ENCODE measurements at regions not wholly inside any gene's neighbourhood (a gene's known extent, or its start where the extent isn't known, plus 50 kb on each side); places are given as distances from the start of the nearest gene placed in this dataset.
"Not testable (repeated sequence)": the region's sequence is repeated elsewhere in the genome, so short reads cannot be mapped to it uniquely, and the experiment has no call there.

- no peak for ATAC-seq (ENCODE audit: low FRiP score)
- no peaks in the 10 kb centered on the region for H3K27me3 ChIP-seq (ENCODE audit: control insufficient read depth in 1 of 2, insufficient read depth in 2 of 2, low read length in 1 of 2)
- DNase-seq = no peak
- no peaks in the 10 kb centered on the region for H3K36me3 ChIP-seq (ENCODE audit: control insufficient read depth in 1 of 2, insufficient read depth in 2 of 2, low read length in 1 of 2)
- no peaks in the 10 kb centered on the region for H3K4me1 ChIP-seq (ENCODE audit: control insufficient read depth in 1 of 2, insufficient read depth in 2 of 2, low read length in 2 of 2)
- 64 to 66% methylated on average over 2 of the region's 2 CpGs for WGBS, 2 donors
- H3K9me3 ChIP-seq (ENCODE audit: control insufficient read depth, low read length) = no peaks in the 10 kb centered on the region
- no peak overlapping the region for H3K4me3 ChIP-seq (ENCODE audit: low read length in 2 of 2)
- intact Hi-C loops (cut with DNase I) = no loop called here
- no peak overlapping the region for H3K27ac ChIP-seq (ENCODE audit: low read depth in 1 of 2, low read length in 2 of 2)
These were observed 176.9 kb upstream of the CCNH start for GRCh38 chr5:87589587-87589986.

GRCh38 chr5:87588316-87588715, 175.6 kb upstream of the CCNH start:
- Histone ChIP-seq H3K27ac (ENCODE audit: low read depth in 1 of 2, low read length in 2 of 2) (no peak overlapping the region), H3K4me3 (ENCODE audit: low read length in 2 of 2) (no peak overlapping the region), H3K9me3 (ENCODE audit: control insufficient read depth, low read length) (no peaks in the 10 kb centered on the region), H3K36me3 (ENCODE audit: control insufficient read depth in 1 of 2, insufficient read depth in 2 of 2, low read length in 1 of 2) (no peaks in the 10 kb centered on the region), H3K27me3 (ENCODE audit: control insufficient read depth in 1 of 2, insufficient read depth in 2 of 2, low read length in 1 of 2) (no peaks in the 10 kb centered on the region), H3K4me1 (ENCODE audit: control insufficient read depth in 1 of 2, insufficient read depth in 2 of 2, low read length in 2 of 2) (no peaks in the 10 kb centered on the region)
- intact Hi-C loops (cut with DNase I) = no loop called here
- ATAC-seq (ENCODE audit: low FRiP score) (no peak), DNase-seq (no peak)
- WGBS, 2 donors = 60 to 68% methylated on average over 4 of the region's 4 CpGs

DNA sequence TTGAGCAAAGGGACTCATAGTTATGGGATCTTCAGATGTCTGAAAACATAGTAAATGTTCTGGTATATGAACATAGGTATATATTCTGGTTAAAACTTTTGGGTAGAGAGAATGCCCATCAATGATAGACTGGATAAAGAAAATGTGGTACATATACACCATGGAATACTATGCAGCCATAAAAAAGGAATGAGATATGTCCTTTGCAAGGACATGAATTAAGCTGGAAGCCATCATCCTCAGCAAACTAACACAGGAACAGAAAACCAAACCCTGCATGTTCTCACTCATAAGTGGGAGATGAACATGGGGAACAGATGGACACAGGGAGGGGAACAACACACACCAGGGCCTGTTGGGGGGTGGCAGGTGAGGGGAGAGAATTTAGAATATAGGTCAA, 171.0 kb upstream of the CCNH start:
- not testable (repeated sequence) for H3K9me3 ChIP-seq (ENCODE audit: control insufficient read depth, low read length)

GRCh38 chr5:87582149-87582548, 169.4 kb upstream of the CCNH start:
- 81 to 87% methylated on average over 4 of the region's 4 CpGs for WGBS, 2 donors
- DNase-seq (no peak), ATAC-seq (ENCODE audit: low FRiP score) (no peak)
- no peak overlapping the region for H3K4me3 ChIP-seq (ENCODE audit: low read length in 2 of 2)
- no peak overlapping the region for H3K27ac ChIP-seq (ENCODE audit: low read depth in 1 of 2, low read length in 2 of 2)
- no peaks in the 10 kb centered on the region for H3K27me3 ChIP-seq (ENCODE audit: control insufficient read depth in 1 of 2, insufficient read depth in 2 of 2, low read length in 1 of 2)
- H3K4me1 ChIP-seq (ENCODE audit: control insufficient read depth in 1 of 2, insufficient read depth in 2 of 2, low read length in 2 of 2) = no peaks in the 10 kb centered on the region
- no peaks in the 10 kb centered on the region for H3K9me3 ChIP-seq (ENCODE audit: control insufficient read depth, low read length)
- no peaks in the 10 kb centered on the region for H3K36me3 ChIP-seq (ENCODE audit: control insufficient read depth in 1 of 2, insufficient read depth in 2 of 2, low read length in 1 of 2)
- intact Hi-C loops (cut with DNase I) = no loop called here

More for the DNA sequence above, 171.0 kb upstream of the CCNH start:
- H3K4me3 ChIP-seq (ENCODE audit: low read length in 2 of 2); H3K27ac ChIP-seq (ENCODE audit: low read depth in 1 of 2, low read length in 2 of 2); ATAC-seq (ENCODE audit: low FRiP score); H3K36me3 ChIP-seq (ENCODE audit: control insufficient read depth in 1 of 2, insufficient read depth in 2 of 2, low read length in 1 of 2); H3K27me3 ChIP-seq (ENCODE audit: control insufficient read depth in 1 of 2, insufficient read depth in 2 of 2, low read length in 1 of 2); DNase-seq; intact Hi-C loops (cut with DNase I); H3K4me1 ChIP-seq (ENCODE audit: control insufficient read depth in 1 of 2, insufficient read depth in 2 of 2, low read length in 2 of 2): not testable (repeated sequence)

- 81 to 83% methylated on average over 1 of the region's 1 CpG for WGBS, 2 donors
- Histone ChIP-seq H3K4me1 (ENCODE audit: control insufficient read depth in 1 of 2, insufficient read depth in 2 of 2, low read length in 2 of 2) (no peaks in the 10 kb centered on the region), H3K27me3 (ENCODE audit: control insufficient read depth in 1 of 2, insufficient read depth in 2 of 2, low read length in 1 of 2) (no peaks in the 10 kb centered on the region), H3K36me3 (ENCODE audit: control insufficient read depth in 1 of 2, insufficient read depth in 2 of 2, low read length in 1 of 2) (no peaks in the 10 kb centered on the region), H3K9me3 (ENCODE audit: control insufficient read depth, low read length) (no peaks in the 10 kb centered on the region), H3K4me3 (ENCODE audit: low read length in 2 of 2) (no peak overlapping the region), H3K27ac (ENCODE audit: low read depth in 1 of 2, low read length in 2 of 2) (no peak overlapping the region)
- DNase-seq = no peak
- no peak for ATAC-seq (ENCODE audit: low FRiP score)
- intact Hi-C loops (cut with DNase I) = no loop called here
These were observed 168.9 kb upstream of the CCNH start for GRCh38 chr5:87581661-87582060.

GRCh38 chr5:87579678-87580077, 166.9 kb upstream of the CCNH start:
- Histone ChIP-seq H3K4me1 (ENCODE audit: control insufficient read depth in 1 of 2, insufficient read depth in 2 of 2, low read length in 2 of 2) (no peaks in the 10 kb centered on the region), H3K27ac (ENCODE audit: low read depth in 1 of 2, low read length in 2 of 2) (no peak overlapping the region), H3K9me3 (ENCODE audit: control insufficient read depth, low read length) (no peaks in the 10 kb centered on the region), H3K36me3 (ENCODE audit: control insufficient read depth in 1 of 2, insufficient read depth in 2 of 2, low read length in 1 of 2) (no peaks in the 10 kb centered on the region), H3K27me3 (ENCODE audit: control insufficient read depth in 1 of 2, insufficient read depth in 2 of 2, low read length in 1 of 2) (no peaks in the 10 kb centered on the region), H3K4me3 (ENCODE audit: low read length in 2 of 2) (no peak overlapping the region)
- ATAC-seq (ENCODE audit: low FRiP score) = no peak
- DNase-seq = no peak
- intact Hi-C loops (cut with DNase I) = no loop called here

DNA sequence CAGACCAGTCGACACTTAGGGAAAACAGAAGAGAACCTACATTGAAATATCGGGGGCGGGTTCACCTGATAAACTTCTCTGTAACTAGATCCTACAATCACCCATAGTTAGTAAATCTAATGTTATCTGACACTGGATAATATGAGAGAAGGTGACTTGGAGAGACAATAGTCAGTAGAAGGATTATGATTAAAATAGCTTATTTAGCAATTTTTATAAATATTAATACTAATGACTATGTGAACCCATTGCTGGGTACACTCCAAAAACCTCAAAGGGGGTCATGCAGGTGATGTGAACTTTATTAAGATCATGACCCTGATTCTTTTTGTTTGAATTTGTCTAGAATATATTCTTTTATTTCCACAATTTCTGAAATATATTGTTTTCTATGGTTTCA, 164.1 kb upstream of the CCNH start:
- Histone ChIP-seq H3K4me1 (ENCODE audit: control insufficient read depth in 1 of 2, insufficient read depth in 2 of 2, low read length in 2 of 2) (no peaks in the 10 kb centered on the region), H3K4me3 (ENCODE audit: low read length in 2 of 2) (no peak overlapping the region), H3K27me3 (ENCODE audit: control insufficient read depth in 1 of 2, insufficient read depth in 2 of 2, low read length in 1 of 2) (no peaks in the 10 kb centered on the region), H3K9me3 (ENCODE audit: control insufficient read depth, low read length) (no peaks in the 10 kb centered on the region), H3K36me3 (ENCODE audit: control insufficient read depth in 1 of 2, insufficient read depth in 2 of 2, low read length in 1 of 2) (no peaks in the 10 kb centered on the region), H3K27ac (ENCODE audit: low read depth in 1 of 2, low read length in 2 of 2) (no peak overlapping the region)
- 88 to 90% methylated on average over 3 of the region's 3 CpGs for WGBS, 2 donors
- DNase-seq = no peak
- no peak for ATAC-seq (ENCODE audit: low FRiP score)
- intact Hi-C loops (cut with DNase I) = no loop called here

- H3K36me3 ChIP-seq (ENCODE audit: control insufficient read depth in 1 of 2, insufficient read depth in 2 of 2, low read length in 1 of 2); H3K27ac ChIP-seq (ENCODE audit: low read depth in 1 of 2, low read length in 2 of 2); DNase-seq; H3K4me1 ChIP-seq (ENCODE audit: control insufficient read depth in 1 of 2, insufficient read depth in 2 of 2, low read length in 2 of 2); H3K4me3 ChIP-seq (ENCODE audit: low read length in 2 of 2); ATAC-seq (ENCODE audit: low FRiP score); H3K9me3 ChIP-seq (ENCODE audit: control insufficient read depth, low read length); intact Hi-C loops (cut with DNase I); H3K27me3 ChIP-seq (ENCODE audit: control insufficient read depth in 1 of 2, insufficient read depth in 2 of 2, low read length in 1 of 2): not testable (repeated sequence)
- 68 to 74% methylated on average over 4 of the region's 4 CpGs for WGBS, 2 donors
These were observed 163.6 kb upstream of the CCNH start for GRCh38 chr5:87576306-87576705.

DNA sequence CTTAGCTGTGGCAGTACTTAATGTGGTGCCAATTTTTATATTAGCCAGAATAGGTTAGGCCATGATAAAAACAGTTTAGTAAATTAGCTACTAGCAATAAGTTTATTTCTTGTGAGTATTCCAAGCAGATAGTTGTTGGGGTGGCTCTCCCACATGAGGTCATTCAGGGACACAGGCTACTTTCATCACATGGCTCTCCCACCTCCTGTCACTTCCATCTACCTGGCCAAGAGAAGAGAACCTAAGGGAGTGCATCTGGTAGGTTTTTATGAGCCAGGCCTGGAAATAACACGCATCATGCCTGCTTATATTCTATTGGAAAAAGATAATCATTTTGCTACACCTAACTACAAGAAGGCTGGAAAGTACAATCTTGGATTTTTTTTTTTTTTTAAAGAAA, 161.4 kb upstream of the CCNH start:
- Histone ChIP-seq H3K36me3 (ENCODE audit: control insufficient read depth in 1 of 2, insufficient read depth in 2 of 2, low read length in 1 of 2) (no peaks in the 10 kb centered on the region), H3K27ac (ENCODE audit: low read depth in 1 of 2, low read length in 2 of 2) (no peak overlapping the region), H3K4me1 (ENCODE audit: control insufficient read depth in 1 of 2, insufficient read depth in 2 of 2, low read length in 2 of 2) (no peaks in the 10 kb centered on the region), H3K4me3 (ENCODE audit: low read length in 2 of 2) (no peak overlapping the region), H3K9me3 (ENCODE audit: control insufficient read depth, low read length) (no peaks in the 10 kb centered on the region), H3K27me3 (ENCODE audit: control insufficient read depth in 1 of 2, insufficient read depth in 2 of 2, low read length in 1 of 2) (no peaks in the 10 kb centered on the region)
- intact Hi-C loops (cut with DNase I) = no loop called here
- ATAC-seq (ENCODE audit: low FRiP score) (no peak), DNase-seq (no peak)
- WGBS, 2 donors = 78 to 83% methylated on average over 1 of the region's 1 CpG
